HEK293T (cell line): ENCODE measurements at regions not wholly inside any gene's neighbourhood (a gene's known extent, or its start where the extent isn't known, plus 50 kb on each side); places are given as distances from the start of the nearest gene placed in this dataset.
"Not testable (repeated sequence)": the region's sequence is repeated elsewhere in the genome, so short reads cannot be mapped to it uniquely, and the experiment has no call there.

Source experiments
- CTCF ChIA-PET: fragments of 350-600 bp; formaldehyde crosslinking; extraction: SDS; loops from one replicate; lab custom pipeline; 2021; ENCODE audit warnings: antibody characterized with exemption, inconsistent platforms; lab: Yijun Ruan, JAX
- POLR2A ChIA-PET: fragments of 350-600 bp; formaldehyde crosslinking; extraction: SDS; loops from one replicate; lab custom pipeline; 2020; ENCODE audit warnings: antibody characterized with exemption, inconsistent platforms; lab: Yijun Ruan, JAX
- DNase-seq: peaks from one replicate; pipeline ENCODE4 v3.0.0; 2012; ENCODE audit warnings: mixed read lengths; ENCODE audit errors: extremely low spot score
- ARNT ChIP-seq: fragments of 450-650 bp; IDR thresholded peaks from 2 replicates; pipeline ENCODE4 v1.6.1; 2017; ENCODE audit warnings: mild to moderate bottlenecking
- BHLHE40 ChIP-seq: fragments of 450-650 bp; IDR thresholded peaks from 2 replicates; pipeline ENCODE4 v1.6.1; 2016; ENCODE audit warnings: mild to moderate bottlenecking, moderate library complexity, borderline replicate concordance
- CTBP1 ChIP-seq: fragments of 450-650 bp; IDR thresholded peaks from 2 replicates; pipeline ENCODE4 v1.6.1; 2016; ENCODE audit warnings: borderline replicate concordance
- ELF4 ChIP-seq: fragments of 450-650 bp; IDR thresholded peaks from 2 replicates; pipeline ENCODE4 v1.6.1; 2017; ENCODE audit warnings: antibody characterized with exemption
- FOXA1 ChIP-seq: fragments of 450-650 bp; IDR thresholded peaks from 2 replicates; pipeline ENCODE4 v1.6.1; 2016; ENCODE audit warnings: mild to moderate bottlenecking
- FOXK2 ChIP-seq: fragments of 450-650 bp; IDR thresholded peaks from 2 replicates; pipeline ENCODE4 v1.6.1; 2016; ENCODE audit warnings: mild to moderate bottlenecking
- FOXM1 ChIP-seq: fragments of 450-650 bp; IDR thresholded peaks from 2 replicates; pipeline ENCODE4 v1.6.1; 2017; ENCODE audit warnings: mild to moderate bottlenecking, borderline replicate concordance
- HDGF ChIP-seq: fragments of 450-650 bp; IDR thresholded peaks from 2 replicates; pipeline ENCODE4 v1.6.1; 2017; ENCODE audit warnings: antibody characterized with exemption, borderline replicate concordance
- L3MBTL2 ChIP-seq: fragments of 450-650 bp; conservative IDR thresholded peaks from 2 replicates; pipeline ENCODE4 v1.6.1; 2016; ENCODE audit warnings: mild to moderate bottlenecking
- LEF1 ChIP-seq: fragments of 450-650 bp; IDR thresholded peaks from 2 replicates; pipeline ENCODE4 v1.6.1; 2017; ENCODE audit warnings: mild to moderate bottlenecking, borderline replicate concordance
- NFRKB ChIP-seq: fragments of 450-650 bp; IDR thresholded peaks from 2 replicates; pipeline ENCODE4 v1.6.1; 2016; ENCODE audit warnings: mild to moderate bottlenecking, moderate library complexity
- PKNOX1 ChIP-seq: fragments of 450-650 bp; IDR thresholded peaks from 2 replicates; pipeline ENCODE4 v1.6.1; 2016
- SP1 ChIP-seq: fragments of 450-650 bp; IDR thresholded peaks from 2 replicates; pipeline ENCODE4 v1.6.1; 2017
- SUZ12 ChIP-seq: fragments of 450-650 bp; IDR thresholded peaks from 2 replicates; pipeline ENCODE4 v1.6.1; 2016; ENCODE audit warnings: mild to moderate bottlenecking
- TARDBP ChIP-seq: fragments of 450-650 bp; IDR thresholded peaks from 2 replicates; pipeline ENCODE4 v1.6.1; 2016
- ZNF384 ChIP-seq: fragments of 450-650 bp; IDR thresholded peaks from 2 replicates; pipeline ENCODE4 v1.6.1; 2016

GRCh38 chr14:41482861-41483260 lies 123.8 kb upstream of the LRFN5 start:
- ChIA-PET POLR2A (no interaction called here), CTCF (no interaction called here)
- TF ChIP-seq FOXA1 = no peak
- TF ChIP-seq NFRKB = no peak
- no peak for TF ChIP-seq FOXK2
- no peak for TF ChIP-seq ARNT
- no peak for TF ChIP-seq TARDBP
- no peak for DNase-seq

GRCh38 chr14:41476526-41476925 lies 130.2 kb upstream of the LRFN5 start:
- POLR2A ChIA-PET = no interaction called here
- CTCF ChIA-PET = no interaction called here
- no peak for TF ChIP-seq ELF4
- no peak for TF ChIP-seq CTBP1
- TF ChIP-seq FOXK2 = no peak
- no peak for TF ChIP-seq ARNT
- TF ChIP-seq SP1 = no peak
- TF ChIP-seq PKNOX1 = no peak
- no peak for DNase-seq

- no peak for DNase-seq
- ChIA-PET CTCF (no interaction called here), POLR2A (no interaction called here)
- TF ChIP-seq FOXA1 (no peak), FOXM1 (no peak), CTBP1 (no peak), ZNF384 (no peak), NFRKB (no peak), TARDBP (no peak), ARNT (no peak)
Measured at GRCh38 chr14:41461380-41461779, 145.3 kb upstream of the LRFN5 start.

- no peak for TF ChIP-seq HDGF
- no peak for TF ChIP-seq SUZ12
- TF ChIP-seq FOXK2 = no peak
- TF ChIP-seq ZNF384 = no peak
- TF ChIP-seq FOXM1 = no peak
- TF ChIP-seq BHLHE40 = no peak
- no peak for TF ChIP-seq ELF4
- no peak for TF ChIP-seq ARNT
- TF ChIP-seq TARDBP = no peak
- ChIA-PET POLR2A (no interaction called here), CTCF (no interaction called here)
- no peak for DNase-seq
Measured at GRCh38 chr14:41457393-41457792, 149.3 kb upstream of the LRFN5 start.

- DNase-seq = no peak
- TF ChIP-seq FOXM1 (no peak), ZNF384 (no peak), TARDBP (no peak), PKNOX1 (no peak), FOXA1 (no peak), L3MBTL2 (no peak)
- ChIA-PET CTCF (no interaction called here), POLR2A (no interaction called here)
Measured at GRCh38 chr14:41449066-41449465, 157.6 kb upstream of the LRFN5 start.

GRCh38 chr14:41446008-41446407 lies 160.7 kb upstream of the LRFN5 start:
- CTCF ChIA-PET = no interaction called here
- DNase-seq = no peak
- TF ChIP-seq TARDBP (no peak), HDGF (no peak), FOXA1 (no peak), PKNOX1 (no peak), SUZ12 (no peak), FOXK2 (no peak), NFRKB (no peak), L3MBTL2 (no peak), ARNT (no peak), BHLHE40 (no peak), CTBP1 (no peak)
- POLR2A ChIA-PET = no interaction called here

- DNase-seq = no peak
- TF ChIP-seq TARDBP (no peak), FOXA1 (no peak), FOXM1 (no peak), HDGF (no peak), L3MBTL2 (no peak), ELF4 (no peak), BHLHE40 (no peak), SP1 (no peak), NFRKB (no peak), SUZ12 (no peak), PKNOX1 (no peak), CTBP1 (no peak), ZNF384 (no peak), ARNT (no peak), LEF1 (no peak), FOXK2 (no peak)
- ChIA-PET CTCF (no interaction called here), POLR2A (no interaction called here)
Measured at GRCh38 chr14:41423503-41423902, 183.2 kb upstream of the LRFN5 start.

- DNase-seq, POLR2A ChIA-PET: not testable (repeated sequence)
Measured at GRCh38 chr14:41421308-41421707, 185.4 kb upstream of the LRFN5 start.

More at GRCh38 chr14:41421308-41421707, 185.4 kb upstream of the LRFN5 start:
- CTCF ChIA-PET = not testable (repeated sequence)
